EH (cell line): ENCODE measurements at regions not wholly inside any gene's neighbourhood (a gene's known extent, or its start where the extent isn't known, plus 50 kb on each side); places are given as distances from the start of the nearest gene placed in this dataset.
"Not testable (repeated sequence)": the region's sequence is repeated elsewhere in the genome, so short reads cannot be mapped to it uniquely, and the experiment has no call there.

Source experiments
- DNase-seq: peaks from one replicate; pipeline ENCODE4 v3.0.0-alpha.2; 2015; ENCODE audit warnings: low read depth

GRCh38 chr3:191741847-191742350 lies 280.9 kb downstream of the PYDC2 start:
- DNase-seq = not testable (repeated sequence)

GRCh38 chr3:191743283-191743682 lies 282.3 kb downstream of the PYDC2 start:
- no peak for DNase-seq

GRCh38 chr3:191750618-191751017 lies 289.7 kb downstream of the PYDC2 start:
- no peak for DNase-seq

- DNase-seq = no peak
Observed at GRCh38 chr3:191753196-191753595, 292.2 kb downstream of the PYDC2 start.

- no peak for DNase-seq
Observed at GRCh38 chr3:191761906-191762305, 300.9 kb downstream of the PYDC2 start.

GRCh38 chr3:191762323-191762960 lies 301.5 kb downstream of the PYDC2 start:
- DNase-seq = peak; percentile 36

- DNase-seq = no peak
Observed at GRCh38 chr3:191768421-191768820, 307.5 kb downstream of the PYDC2 start.

GRCh38 chr3:191770541-191770940 lies 309.6 kb downstream of the PYDC2 start:
- no peak for DNase-seq

GRCh38 chr3:191774485-191774884 lies 313.5 kb downstream of the PYDC2 start:
- DNase-seq = peak; percentile 57

GRCh38 chr3:191775451-191776233 lies 314.7 kb downstream of the PYDC2 start:
- peak; percentile 44 for DNase-seq

GRCh38 chr3:191781044-191781443 lies 320.1 kb downstream of the PYDC2 start:
- DNase-seq = no peak

- no peak for DNase-seq
Observed at GRCh38 chr3:191783024-191783423, 322.1 kb downstream of the PYDC2 start.

GRCh38 chr3:191790934-191791333 lies 330.0 kb downstream of the PYDC2 start:
- DNase-seq = no peak

GRCh38 chr3:191792580-191792979 lies 331.6 kb downstream of the PYDC2 start:
- DNase-seq = no peak

GRCh38 chr3:191795196-191795595 lies 334.2 kb downstream of the PYDC2 start:
- DNase-seq = no peak

- DNase-seq = no peak
Observed at GRCh38 chr3:191797271-191797670, 336.3 kb downstream of the PYDC2 start.

GRCh38 chr3:191802671-191803070 lies 341.7 kb downstream of the PYDC2 start:
- no peak for DNase-seq

- no peak for DNase-seq
Observed at GRCh38 chr3:191804935-191805334, 344.0 kb downstream of the PYDC2 start.

GRCh38 chr3:191808073-191808472 lies 347.1 kb downstream of the PYDC2 start:
- no peak for DNase-seq

- no peak for DNase-seq
Observed at GRCh38 chr3:191809326-191809949, 348.5 kb downstream of the PYDC2 start.

GRCh38 chr3:191813245-191813644 lies 352.3 kb downstream of the PYDC2 start:
- DNase-seq = no peak

- DNase-seq = no peak
Observed at GRCh38 chr3:191848818-191849217, 387.9 kb downstream of the PYDC2 start.

GRCh38 chr3:191859531-191859930 lies 398.6 kb downstream of the PYDC2 start:
- DNase-seq = no peak
